Eye (tissue), 1 donor: ENCODE measurements at regions not wholly inside any gene's neighbourhood (a gene's known extent, or its start where the extent isn't known, plus 50 kb on each side); places are given as distances from the start of the nearest gene placed in this dataset.

Experiments
- DNase-seq: peaks from one replicate; pipeline ENCODE4 v3.0.0-alpha.2; 2015

- no peak for DNase-seq
Measured at GRCh38 chr1:147463022-147463421, 78.3 kb upstream of the BCL9 start.

- no peak for DNase-seq
Measured at GRCh38 chr1:147466543-147466942, 74.8 kb upstream of the BCL9 start.

GRCh38 chr1:147470079-147470478 is 71.2 kb upstream of the BCL9 start:
- no peak for DNase-seq

GRCh38 chr1:147472489-147472888 is 68.8 kb upstream of the BCL9 start:
- no peak for DNase-seq

- peak; percentile 21 for DNase-seq
Measured at GRCh38 chr1:147472966-147473732, 68.2 kb upstream of the BCL9 start.

GRCh38 chr1:147473733-147474049 is 67.6 kb upstream of the BCL9 start:
- DNase-seq = no peak

- no peak for DNase-seq
Measured at GRCh38 chr1:147475488-147475887, 65.8 kb upstream of the BCL9 start.

- no peak for DNase-seq
Measured at GRCh38 chr1:147478521-147478920, 62.8 kb upstream of the BCL9 start.

- DNase-seq = no peak
Measured at GRCh38 chr1:147479864-147480564, 61.3 kb upstream of the BCL9 start.

- DNase-seq = no peak
Measured at GRCh38 chr1:147480565-147480935, 60.8 kb upstream of the BCL9 start.

- DNase-seq = no peak
Measured at GRCh38 chr1:147486876-147487656, 54.2 kb upstream of the BCL9 start.

- no peak for DNase-seq
Measured at GRCh38 chr1:147491098-147491497, 50.2 kb upstream of the BCL9 start.
